Stimulated activated CD4-positive, alpha-beta T cell treated with anti-CD3 and anti-CD28 coated beads, Interleukin-12 subunit alpha, Interleukin-12 subunit beta, amount 100 ng/mL, for 4 hours (primary cell): ENCODE measurements at regions not wholly inside any gene's neighbourhood (a gene's known extent, or its start where the extent isn't known, plus 50 kb on each side); places are given as distances from the start of the nearest gene placed in this dataset.
"Not testable (repeated sequence)": the region's sequence is repeated elsewhere in the genome, so short reads cannot be mapped to it uniquely, and the experiment has no call there.

Experiments
- DNase-seq: peaks from one replicate; pipeline ENCODE4 v3.0.0-alpha.2; 2020

GRCh38 chr16:29094729-29095624 lies 110.1 kb downstream of the LAT start:
- not testable (repeated sequence) for DNase-seq

GRCh38 chr16:29094325-29094724 lies 109.5 kb downstream of the LAT start:
- not testable (repeated sequence) for DNase-seq

GRCh38 chr16:29089679-29090078 lies 104.8 kb downstream of the LAT start:
- DNase-seq: not testable (repeated sequence)

- DNase-seq: not testable (repeated sequence)
Measured at GRCh38 chr16:29087673-29088072, 102.8 kb downstream of the LAT start.

GRCh38 chr16:29081829-29082639 lies 97.2 kb downstream of the LAT start:
- DNase-seq: peak; percentile 43

GRCh38 chr16:29074554-29075402 lies 89.9 kb downstream of the LAT start:
- DNase-seq: peak; percentile 33

- DNase-seq: not testable (repeated sequence)
Measured at GRCh38 chr16:29062235-29062634, 77.4 kb downstream of the LAT start.

- DNase-seq: not testable (repeated sequence)
Measured at GRCh38 chr16:29061467-29061921, 76.6 kb downstream of the LAT start.

GRCh38 chr16:29060022-29060810 lies 75.4 kb downstream of the LAT start:
- DNase-seq: not testable (repeated sequence)

- DNase-seq: not testable (repeated sequence)
Measured at GRCh38 chr16:29059575-29059974, 74.7 kb downstream of the LAT start.
